Islet precursor cell (in vitro differentiated cells): ENCODE measurements at regions not wholly inside any gene's neighbourhood (a gene's known extent, or its start where the extent isn't known, plus 50 kb on each side); places are given as distances from the start of the nearest gene placed in this dataset.
A peak's percentile ranks its signal among the peaks of the same experiment; 100 is the strongest.
"Not testable (repeated sequence)": the region's sequence is repeated elsewhere in the genome, so short reads cannot be mapped to it uniquely, and the experiment has no call there.

Source experiments
- DNase-seq: peaks from one replicate; pipeline ENCODE4 v3.0.0-alpha.2; 2018

DNA sequence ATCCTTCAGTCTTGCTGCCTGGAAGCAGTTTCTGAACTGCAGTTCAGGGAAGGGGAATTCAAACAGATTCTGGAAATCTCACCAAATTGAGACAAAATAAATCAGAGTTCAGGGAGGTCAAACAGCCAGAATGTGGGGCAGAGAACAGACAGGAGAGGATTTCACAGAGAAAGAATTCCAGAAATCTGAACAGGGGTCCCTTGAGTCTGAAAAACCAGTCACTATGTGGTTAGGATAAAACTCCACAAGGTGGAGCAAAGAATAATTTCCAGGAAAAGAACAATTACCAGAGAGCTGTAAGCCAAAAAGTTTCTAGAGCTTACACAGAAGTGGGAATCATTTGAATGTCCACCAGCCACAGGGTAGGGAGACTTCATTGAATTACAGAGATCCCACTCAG, 84.7 kb downstream of the URB2 start:
- DNase-seq = no peak

DNA sequence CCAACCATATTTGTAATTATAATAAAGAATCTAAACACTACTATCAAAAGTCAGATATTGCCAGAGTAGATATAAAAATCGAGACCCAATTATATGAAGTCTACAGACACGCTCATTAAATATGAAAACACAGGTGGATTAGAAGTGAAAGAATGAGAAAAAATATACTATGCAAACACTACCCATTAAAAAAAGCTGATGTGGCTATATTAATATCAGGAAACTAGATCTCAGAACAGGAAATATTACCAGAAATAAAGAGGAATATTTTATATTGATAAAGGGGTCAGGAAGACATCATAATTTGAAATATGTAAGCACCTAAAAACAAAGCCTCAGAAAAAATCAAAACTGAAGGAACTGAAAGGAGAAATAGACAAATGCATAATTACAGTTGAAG, 88.3 kb downstream of the URB2 start:
- DNase-seq = no peak

GRCh38 chr1:229714964-229715603, 89.0 kb downstream of the URB2 start:
- DNase-seq = no peak

GRCh38 chr1:229716069-229716468, 90.0 kb downstream of the URB2 start:
- peak; percentile 75 for DNase-seq

DNA sequence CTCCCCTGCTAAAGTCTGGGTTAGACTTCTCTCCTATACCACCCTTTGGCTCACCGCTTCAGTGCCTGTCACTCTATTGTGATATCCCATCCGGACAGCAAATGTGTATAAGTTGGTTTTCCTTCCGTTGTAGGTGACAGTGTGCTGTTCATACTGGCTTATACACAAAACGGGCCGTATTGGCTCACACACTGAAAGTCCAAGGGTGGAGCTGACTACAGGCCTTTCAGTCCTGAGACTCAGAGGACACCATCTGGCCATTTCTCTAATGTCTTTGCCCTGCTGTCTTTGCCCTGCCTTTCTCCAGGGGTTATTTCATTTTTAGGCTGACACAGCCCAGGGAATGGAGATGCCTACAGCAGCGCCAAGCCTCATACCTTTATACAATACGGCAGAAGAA, 90.7 kb downstream of the URB2 start:
- no peak for DNase-seq

GRCh38 chr1:229717786-229718576, 91.9 kb downstream of the URB2 start:
- no peak for DNase-seq

DNA sequence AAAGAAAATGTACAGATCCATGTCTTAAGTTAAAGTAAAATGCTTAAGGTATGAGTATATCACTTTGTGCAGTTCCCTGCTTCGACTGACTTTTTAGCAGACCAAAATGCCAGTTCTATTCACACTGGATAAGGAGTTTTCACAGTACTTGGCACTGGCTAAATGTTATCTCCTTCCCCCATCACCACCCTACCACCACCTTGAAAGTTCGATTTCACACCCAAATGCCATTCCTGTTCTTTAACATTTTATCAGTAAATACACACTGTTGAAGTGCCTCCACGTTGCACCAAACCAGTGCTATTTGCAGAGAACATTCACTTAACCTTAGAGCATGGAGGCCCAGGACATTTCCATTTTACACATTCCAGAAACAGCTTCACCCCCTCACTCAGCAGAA, 100.0 kb downstream of the URB2 start:
- DNase-seq = no peak

DNA sequence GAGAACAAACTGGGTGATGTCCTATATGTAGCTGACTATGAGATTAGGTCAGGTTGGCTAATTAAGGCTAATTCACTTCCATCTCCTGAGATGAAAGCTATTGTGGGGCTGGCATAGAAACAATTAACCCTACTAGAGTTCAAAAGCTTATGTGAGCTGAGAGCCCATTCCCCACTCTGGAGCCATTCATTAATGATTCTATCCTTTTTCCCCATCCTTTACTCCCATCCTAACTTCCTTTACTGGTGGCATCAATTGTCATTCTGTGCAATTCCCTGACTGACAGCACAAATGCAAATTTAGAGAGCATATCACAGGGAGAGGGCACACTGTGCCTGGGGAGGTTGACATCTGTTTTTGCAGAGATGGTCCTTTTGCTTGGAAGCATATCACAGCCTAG, 103.9 kb downstream of the URB2 start:
- DNase-seq = no peak

DNA sequence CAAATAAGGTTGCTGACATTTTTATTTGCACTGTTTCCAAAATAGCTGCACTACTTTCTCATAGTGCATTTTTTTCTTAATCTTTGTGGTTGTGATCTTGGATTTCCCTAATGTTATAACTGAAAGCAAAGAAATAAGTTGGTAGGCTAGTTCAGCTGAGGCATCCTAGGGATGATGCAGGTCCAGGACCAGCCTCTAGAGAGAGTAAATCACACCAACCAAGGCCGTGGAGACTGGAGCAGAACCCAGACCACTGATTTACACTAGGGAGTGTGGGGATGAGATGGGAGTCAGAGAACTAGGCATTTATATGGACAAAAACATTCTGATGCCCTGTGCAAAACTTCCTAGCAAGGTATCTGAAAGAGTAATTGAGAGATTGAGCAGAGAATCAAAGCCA, 104.5 kb downstream of the URB2 start:
- DNase-seq = no peak

GRCh38 chr1:229732061-229732460, 106.0 kb downstream of the URB2 start:
- DNase-seq = no peak

GRCh38 chr1:229736376-229736775, 110.3 kb downstream of the URB2 start:
- DNase-seq = no peak

- DNase-seq = not testable (repeated sequence)
Measured at GRCh38 chr1:229742614-229743013, 116.6 kb downstream of the URB2 start.

DNA sequence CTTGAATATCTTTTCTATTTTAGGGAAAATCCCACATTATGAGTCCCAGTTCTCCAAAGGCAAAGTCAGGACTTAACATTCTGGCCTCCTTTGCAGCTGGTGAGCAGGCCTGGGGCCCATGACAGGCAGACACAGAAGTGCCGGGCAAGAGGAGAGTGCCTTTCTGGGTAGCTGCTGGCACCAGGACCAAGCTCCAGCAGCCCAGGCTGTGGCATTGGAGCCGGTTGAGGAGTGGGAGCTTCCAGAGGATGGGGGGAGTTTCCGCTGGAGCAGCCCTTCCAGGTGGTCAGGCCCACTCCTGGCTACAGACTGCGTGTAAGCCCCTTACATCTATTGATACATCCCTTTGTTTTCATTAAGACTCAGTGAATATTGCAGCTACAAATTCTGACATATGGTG, 123.9 kb downstream of the URB2 start:
- no peak for DNase-seq

DNA sequence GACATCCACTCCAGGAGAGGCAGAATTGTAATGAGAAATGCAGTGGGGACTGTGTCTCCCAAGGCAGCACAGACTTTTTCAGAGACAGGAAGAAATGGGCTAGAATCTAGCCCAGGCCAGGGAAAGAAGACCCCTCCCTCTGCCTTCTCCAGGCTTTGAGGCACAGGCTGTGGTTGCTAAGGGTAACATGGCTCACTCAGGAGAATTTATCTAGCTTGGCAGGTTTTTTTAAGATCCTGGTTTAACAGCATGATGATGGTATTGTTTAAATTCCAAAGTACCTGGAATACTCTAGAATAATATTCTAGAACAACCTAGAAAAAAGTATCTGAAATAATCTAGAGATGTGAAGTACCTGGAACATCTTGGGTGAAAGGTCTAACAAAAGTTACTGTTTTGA, 125.6 kb downstream of the URB2 start:
- no peak for DNase-seq

DNA sequence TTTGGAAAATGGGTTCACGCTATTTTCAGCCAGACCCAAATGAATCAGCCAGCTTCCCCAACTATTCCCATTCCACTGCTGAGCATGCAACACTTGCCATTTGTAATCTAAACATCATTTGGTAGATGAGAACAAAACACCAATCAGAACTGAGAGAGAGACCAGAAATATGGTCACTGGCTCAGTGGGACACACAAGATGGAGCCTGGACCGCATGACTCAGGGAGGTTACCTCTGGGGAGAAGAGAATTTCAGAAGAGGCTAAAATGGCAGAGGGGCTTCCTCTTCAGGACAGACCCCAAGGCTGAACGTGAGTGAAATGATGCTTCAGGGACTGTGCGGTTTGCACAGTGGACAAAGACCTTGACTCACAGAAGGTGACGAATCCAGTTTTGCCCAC, 126.6 kb downstream of the URB2 start:
- DNase-seq = no peak

DNA sequence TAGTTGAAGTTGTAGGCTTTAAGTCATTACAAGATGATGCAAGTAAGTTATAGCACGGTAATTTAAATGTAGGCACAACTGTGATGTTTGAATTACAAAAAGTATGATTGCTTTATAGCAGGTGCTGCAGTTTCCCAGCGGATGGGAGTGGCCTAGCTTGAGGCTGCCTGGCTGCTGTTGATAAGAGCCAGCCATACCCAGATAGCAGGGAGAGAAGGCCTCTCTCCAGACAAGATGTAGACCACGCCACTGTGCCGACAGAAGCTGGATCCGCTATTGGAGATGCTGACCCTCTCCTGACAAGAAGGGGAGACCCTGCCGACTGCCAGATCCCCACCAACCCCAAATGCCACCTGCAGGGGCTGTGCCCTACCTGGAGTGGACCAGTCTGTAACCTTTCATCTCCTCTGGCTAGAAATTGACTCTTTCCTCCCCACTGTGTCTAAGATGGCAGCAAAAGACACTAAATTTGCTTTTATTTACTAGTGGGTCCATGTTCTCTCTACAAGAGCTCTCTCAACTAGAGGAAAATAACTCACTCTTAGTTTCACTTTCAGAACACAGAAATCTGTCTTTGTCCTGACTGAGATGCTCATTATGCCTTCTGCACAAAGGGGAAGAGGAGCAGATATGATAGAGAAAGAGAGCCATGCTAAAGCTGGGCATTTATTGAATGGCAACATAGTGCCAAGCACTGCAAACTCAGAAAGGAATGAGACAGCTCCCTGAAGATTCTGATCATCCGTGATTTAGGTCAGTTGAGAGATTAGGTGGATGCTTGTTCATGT, 127.9 kb downstream of the URB2 start:
- DNase-seq = no peak

DNA sequence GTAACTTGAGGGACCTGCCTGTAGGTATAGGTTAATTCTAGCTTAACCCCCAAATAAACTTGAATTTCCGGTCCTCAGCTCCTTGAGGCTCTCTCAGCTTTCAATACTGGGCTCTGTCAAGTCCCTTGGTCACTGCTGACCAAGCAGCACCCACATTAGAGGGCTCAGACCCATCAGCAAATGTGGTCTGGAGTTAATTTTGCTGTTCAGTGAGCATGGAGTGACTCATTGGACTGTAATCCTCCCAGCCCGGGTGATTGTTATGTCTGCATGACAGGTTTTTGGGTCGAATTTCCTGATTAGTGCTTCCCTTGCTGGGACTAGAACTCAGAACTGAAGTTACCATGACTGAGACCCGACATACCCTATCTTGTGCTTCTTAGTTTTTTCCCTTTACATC, 130.6 kb downstream of the URB2 start:
- peak; percentile 92 for DNase-seq

- peak; percentile 83 for DNase-seq
Measured at GRCh38 chr1:229757226-229757625, 131.2 kb downstream of the URB2 start.

- DNase-seq = peak; percentile 79
Measured at GRCh38 chr1:229758101-229759036, 132.3 kb downstream of the URB2 start.

- no peak for DNase-seq
Measured at GRCh38 chr1:229759037-229759435, 133.0 kb downstream of the URB2 start.

DNA sequence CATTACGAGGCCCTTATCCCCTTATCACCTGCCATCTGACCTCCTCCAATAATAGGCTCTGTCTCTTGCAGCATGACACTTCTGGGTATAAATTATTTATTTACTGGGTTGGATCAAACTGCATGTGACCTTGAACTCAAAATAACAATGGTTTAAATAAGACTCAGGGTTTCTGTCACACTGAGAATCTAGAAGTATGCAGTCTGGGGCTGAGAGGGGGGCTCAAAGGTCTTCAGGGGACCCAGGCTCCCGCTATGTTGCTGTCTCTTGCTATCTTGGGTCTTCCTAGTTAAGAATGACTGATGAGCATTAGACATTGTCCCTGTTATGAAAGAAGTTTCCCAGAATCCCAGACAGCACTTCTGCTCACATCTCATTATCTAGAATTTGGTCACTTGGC, 133.5 kb downstream of the URB2 start:
- DNase-seq = no peak

- DNase-seq = no peak
Measured at GRCh38 chr1:229760478-229760996, 134.5 kb downstream of the URB2 start.

GRCh38 chr1:229762891-229763290, 136.8 kb downstream of the URB2 start:
- DNase-seq = no peak
